Heart left ventricle (tissue), 13 donors: ENCODE measurements at regions not wholly inside any gene's neighbourhood (a gene's known extent, or its start where the extent isn't known, plus 50 kb on each side); places are given as distances from the start of the nearest gene placed in this dataset.

Experiments used
- CTCF ChIP-seq, 12 donors: fragments of 200-600 bp; sonication (generic) in 4 of 12; IDR thresholded peaks; one replicate each; pipeline versions ENCODE4 v1.5.0 to v1.8.0; 2018 to 2022; ENCODE audit warnings: antibody characterized with exemption in 12 of 12, mild to moderate bottlenecking in 5 of 12
- POLR2A ChIP-seq, 2 donors: fragments of 450-650 bp; IDR thresholded peaks; one replicate each; pipeline ENCODE4 v1.6.1; 2017; ENCODE audit warnings: antibody characterized with exemption in 2 of 2, mild to moderate bottlenecking in 2 of 2, moderate library complexity in 2 of 2
- donor health status: ischemic (EF 13 %, LVEDD 7.1; RV severe dilation, severe dysfunction).
- donor health status: DM: no; HTN: yes; CAD: no.
- donor health status: DM: no; HTN: no; CAD: no.
- donor health status: ischemic (EF 25% LVEDD 6.9; RV normal size, moderate dysfunction).
- donor health status: ischemic (EF 25% LVEDD 5.7; RV mildly dilated, moderate dysfunction).
- donor health status: ischemic (EF 35%, LVEDD 5.7; RV mildly dilated, moderate dysfunction).
- donor health status: nonischemic (EF 11% LVEDD 7.7; RV severe dilation, severe dysfunction).
- donor health status: DM: yes; HTN: yes; CAD: no.
- donor health status: PGD.
- donor health status: ischemic (EF 29% LVEDD 5.4; RV normal size, mild dysfunction).
- donor health status: nonischemic (EF 23%, LVEDD 6.1; RV moderate dilation, normal function).

- TF ChIP-seq POLR2A (IDR thresholded peaks at IDR 0.05) (no peak), CTCF (IDR thresholded peaks at IDR 0.05) (no peak)
These were observed 155.0 kb upstream of the REG3G start for GRCh38 chr2:78870343-78870967.
